ENCODE measurements at regions not wholly inside any gene's neighbourhood (a gene's known extent, or its start where the extent isn't known, plus 50 kb on each side); places are given as distances from the start of the nearest gene placed in this dataset.

- no peak overlapping the region for H3K27ac ChIP-seq (ENCODE audit: low read length)
- no peaks in the 10 kb centered on the region for H3K36me3 ChIP-seq (ENCODE audit: control insufficient read depth, low read depth, low read length)
- H3K4me1 ChIP-seq (ENCODE audit: control insufficient read depth, low read depth, low read length): peaks cover 8% of the 10 kb centered on the region
- peaks cover 6% of the 10 kb centered on the region for H3K9me3 ChIP-seq (ENCODE audit: control insufficient read depth, low read depth, low read length)
- no peak overlapping the region for H3K9ac ChIP-seq (ENCODE audit: low read length)
- H3K4me3 ChIP-seq (ENCODE audit: low read length): no peak overlapping the region
- H3K27me3 ChIP-seq (ENCODE audit: control insufficient read depth, insufficient read depth, low read length): no peaks in the 10 kb centered on the region
Observed at GRCh38 chrX:85619962-85620361, 240.5 kb upstream of the POF1B start.

DNA sequence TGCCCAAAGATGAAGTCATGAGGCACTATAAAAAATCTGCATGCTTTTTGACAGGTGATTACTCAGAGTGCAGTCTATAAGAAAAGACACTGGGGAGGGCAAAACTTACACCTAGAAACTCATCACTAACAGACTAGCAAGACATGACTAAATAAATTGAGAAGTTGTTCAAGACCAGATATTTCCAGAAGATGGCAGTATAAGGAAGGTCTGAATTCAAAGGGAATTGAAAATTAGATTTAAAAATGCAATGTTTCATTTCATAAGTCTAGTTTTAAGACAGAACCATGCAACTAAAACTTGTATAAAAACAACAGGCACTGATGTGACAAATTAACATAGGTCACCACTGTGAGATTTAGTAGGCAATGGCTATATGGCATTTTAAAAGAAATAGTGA lies 232.5 kb upstream of the POF1B start:
- Histone ChIP-seq H3K27ac (ENCODE audit: low read length) (no peak overlapping the region), H3K4me1 (ENCODE audit: control insufficient read depth, low read depth, low read length) (no peaks in the 10 kb centered on the region), H3K36me3 (ENCODE audit: control insufficient read depth, low read depth, low read length) (no peaks in the 10 kb centered on the region), H3K9ac (ENCODE audit: low read length) (no peak overlapping the region), H3K4me3 (ENCODE audit: low read length) (no peak overlapping the region), H3K9me3 (ENCODE audit: control insufficient read depth, low read depth, low read length) (peaks cover 9% of the 10 kb centered on the region), H3K27me3 (ENCODE audit: control insufficient read depth, insufficient read depth, low read length) (no peaks in the 10 kb centered on the region)

DNA sequence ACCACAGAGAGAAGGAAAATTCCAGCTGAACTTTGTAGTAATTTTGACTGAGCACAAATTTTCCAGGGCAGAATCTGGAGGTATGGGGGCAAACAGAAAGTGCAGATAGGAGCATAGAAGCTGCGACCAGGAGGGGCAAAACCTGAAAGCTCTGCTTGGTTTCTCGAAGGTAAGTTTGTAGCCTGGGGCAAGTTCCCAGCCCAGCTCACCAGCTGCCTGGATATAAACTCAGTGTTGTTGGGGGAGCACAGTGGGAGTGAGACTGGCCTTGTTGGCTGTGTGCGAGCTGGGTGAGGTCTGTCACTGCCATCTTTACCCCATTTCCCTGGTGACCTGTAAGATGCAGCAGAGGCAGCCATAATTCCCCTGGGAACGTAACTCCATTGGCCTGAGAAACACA lies 213.5 kb upstream of the POF1B start:
- H3K4me3 ChIP-seq (ENCODE audit: low read length): no peak overlapping the region
- H3K9ac ChIP-seq (ENCODE audit: low read length): no peak overlapping the region
- no peak overlapping the region for H3K27ac ChIP-seq (ENCODE audit: low read length)
- no peaks in the 10 kb centered on the region for H3K4me1 ChIP-seq (ENCODE audit: control insufficient read depth, low read depth, low read length)
- peaks cover 10% of the 10 kb centered on the region for H3K9me3 ChIP-seq (ENCODE audit: control insufficient read depth, low read depth, low read length)
- no peaks in the 10 kb centered on the region for H3K27me3 ChIP-seq (ENCODE audit: control insufficient read depth, insufficient read depth, low read length)
- H3K36me3 ChIP-seq (ENCODE audit: control insufficient read depth, low read depth, low read length): no peaks in the 10 kb centered on the region

DNA sequence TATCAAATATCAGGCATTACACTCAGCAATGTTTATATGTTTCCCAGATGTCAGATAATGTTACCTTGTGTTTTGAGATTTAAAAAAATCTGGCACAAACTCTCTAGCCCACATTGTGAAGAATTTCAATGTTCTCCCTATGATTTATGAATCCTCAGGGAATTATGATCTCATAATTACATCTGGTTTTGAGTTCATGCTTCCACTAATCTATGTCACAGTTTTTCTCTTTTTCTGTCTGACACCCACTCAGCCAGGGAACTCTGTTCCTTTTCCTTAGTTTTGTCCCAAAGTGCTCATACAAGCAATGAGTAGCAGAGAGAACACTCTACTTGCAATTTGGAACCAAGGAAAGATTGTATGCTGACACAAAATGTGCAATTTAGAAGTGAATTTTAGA lies 212.1 kb upstream of the POF1B start:
- Histone ChIP-seq H3K36me3 (ENCODE audit: control insufficient read depth, low read depth, low read length) (no peaks in the 10 kb centered on the region), H3K4me1 (ENCODE audit: control insufficient read depth, low read depth, low read length) (no peaks in the 10 kb centered on the region), H3K9ac (ENCODE audit: low read length) (no peak overlapping the region), H3K27ac (ENCODE audit: low read length) (no peak overlapping the region), H3K4me3 (ENCODE audit: low read length) (no peak overlapping the region), H3K27me3 (ENCODE audit: control insufficient read depth, insufficient read depth, low read length) (no peaks in the 10 kb centered on the region), H3K9me3 (ENCODE audit: control insufficient read depth, low read depth, low read length) (peaks cover 10% of the 10 kb centered on the region)

DNA sequence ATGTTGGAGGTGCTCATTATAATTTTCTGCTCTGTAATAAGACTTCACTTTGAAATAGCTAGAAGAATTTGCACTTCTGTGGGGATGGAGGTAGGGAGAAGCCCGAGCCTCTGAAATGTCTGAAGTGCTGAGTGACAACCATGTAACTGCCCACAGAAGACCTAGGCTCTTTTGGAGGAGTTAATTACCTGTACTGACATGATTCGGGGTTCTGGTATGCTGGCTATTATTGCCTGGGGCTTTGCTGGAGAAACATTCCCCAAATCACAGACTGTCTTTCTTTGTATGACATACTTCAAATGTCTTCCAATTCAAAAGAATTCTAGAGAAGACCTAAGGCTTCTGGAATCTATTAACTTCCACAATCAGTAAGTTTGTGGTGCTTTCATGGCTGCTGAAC lies 211.2 kb upstream of the POF1B start:
- H3K27ac ChIP-seq (ENCODE audit: low read length): no peak overlapping the region
- H3K36me3 ChIP-seq (ENCODE audit: control insufficient read depth, low read depth, low read length): no peaks in the 10 kb centered on the region
- no peak overlapping the region for H3K9ac ChIP-seq (ENCODE audit: low read length)
- H3K9me3 ChIP-seq (ENCODE audit: control insufficient read depth, low read depth, low read length): peaks cover 10% of the 10 kb centered on the region
- no peaks in the 10 kb centered on the region for H3K27me3 ChIP-seq (ENCODE audit: control insufficient read depth, insufficient read depth, low read length)
- no peak overlapping the region for H3K4me3 ChIP-seq (ENCODE audit: low read length)
- no peaks in the 10 kb centered on the region for H3K4me1 ChIP-seq (ENCODE audit: control insufficient read depth, low read depth, low read length)

DNA sequence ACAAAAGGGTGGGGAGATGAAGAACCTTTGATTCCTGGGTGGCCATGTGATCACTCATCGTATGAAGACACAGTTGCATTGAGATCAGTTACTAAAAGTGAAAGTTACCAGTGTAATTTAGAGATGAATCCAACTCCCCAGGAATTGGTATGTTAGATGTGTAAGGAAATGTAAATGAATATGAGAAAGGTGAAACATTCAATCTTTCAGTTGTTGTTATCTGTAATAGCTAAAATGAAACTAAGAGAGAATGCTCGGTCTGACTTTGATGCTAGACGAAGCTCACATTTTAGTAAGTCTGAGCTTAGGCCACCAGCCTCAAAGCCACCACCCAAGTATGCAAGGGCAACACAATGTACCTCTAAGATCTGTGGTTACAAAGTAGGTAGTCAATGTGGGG lies 194.3 kb upstream of the POF1B start:
- no peaks in the 10 kb centered on the region for H3K27me3 ChIP-seq (ENCODE audit: control insufficient read depth, insufficient read depth, low read length)
- no peak overlapping the region for H3K9ac ChIP-seq (ENCODE audit: low read length)
- H3K4me3 ChIP-seq (ENCODE audit: low read length): no peak overlapping the region

DNA sequence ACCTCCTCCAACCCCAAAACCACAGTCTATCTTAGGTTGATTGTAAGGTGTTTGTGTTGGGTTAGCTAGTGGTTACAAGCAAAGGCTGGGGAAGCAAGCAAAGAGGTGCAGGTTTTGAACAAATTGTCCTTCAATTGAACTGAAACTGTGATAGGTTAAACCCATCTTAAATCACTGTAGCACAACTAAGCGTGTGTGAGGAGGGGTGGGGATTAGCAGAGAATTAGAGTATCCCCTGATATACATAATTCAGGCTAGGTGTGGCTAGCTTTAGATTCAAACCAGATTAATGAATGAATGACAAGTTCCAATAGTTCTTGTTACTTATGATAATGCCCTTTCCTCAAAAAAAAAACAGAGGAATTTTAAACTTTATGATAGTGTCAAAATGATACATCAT lies 191.0 kb upstream of the POF1B start:
- Histone ChIP-seq H3K27ac (ENCODE audit: low read length) (no peak overlapping the region), H3K9me3 (ENCODE audit: control insufficient read depth, low read depth, low read length) (peaks cover 15% of the 10 kb centered on the region), H3K9ac (ENCODE audit: low read length) (no peak overlapping the region), H3K36me3 (ENCODE audit: control insufficient read depth, low read depth, low read length) (no peaks in the 10 kb centered on the region), H3K4me1 (ENCODE audit: control insufficient read depth, low read depth, low read length) (no peaks in the 10 kb centered on the region), H3K27me3 (ENCODE audit: control insufficient read depth, insufficient read depth, low read length) (no peaks in the 10 kb centered on the region), H3K4me3 (ENCODE audit: low read length) (no peak overlapping the region)

More for the DNA sequence above, 194.3 kb upstream of the POF1B start:
- H3K4me1 ChIP-seq (ENCODE audit: control insufficient read depth, low read depth, low read length): no peaks in the 10 kb centered on the region
- no peak overlapping the region for H3K27ac ChIP-seq (ENCODE audit: low read length)
- H3K9me3 ChIP-seq (ENCODE audit: control insufficient read depth, low read depth, low read length): peaks cover 9% of the 10 kb centered on the region
- no peaks in the 10 kb centered on the region for H3K36me3 ChIP-seq (ENCODE audit: control insufficient read depth, low read depth, low read length)

- Histone ChIP-seq H3K27ac (ENCODE audit: low read length) (no peak overlapping the region), H3K9ac (ENCODE audit: low read length) (no peak overlapping the region), H3K4me3 (ENCODE audit: low read length) (no peak overlapping the region), H3K4me1 (ENCODE audit: control insufficient read depth, low read depth, low read length) (no peaks in the 10 kb centered on the region), H3K27me3 (ENCODE audit: control insufficient read depth, insufficient read depth, low read length) (no peaks in the 10 kb centered on the region), H3K9me3 (ENCODE audit: control insufficient read depth, low read depth, low read length) (peaks cover 15% of the 10 kb centered on the region), H3K36me3 (ENCODE audit: control insufficient read depth, low read depth, low read length) (no peaks in the 10 kb centered on the region)
Observed at GRCh38 chrX:85569686-85570085, 190.2 kb upstream of the POF1B start.

GRCh38 chrX:85569096-85569495 lies 189.6 kb upstream of the POF1B start:
- Histone ChIP-seq H3K9ac (ENCODE audit: low read length) (no peak overlapping the region), H3K27ac (ENCODE audit: low read length) (no peak overlapping the region), H3K9me3 (ENCODE audit: control insufficient read depth, low read depth, low read length) (peaks cover 15% of the 10 kb centered on the region), H3K4me3 (ENCODE audit: low read length) (no peak overlapping the region), H3K27me3 (ENCODE audit: control insufficient read depth, insufficient read depth, low read length) (no peaks in the 10 kb centered on the region), H3K36me3 (ENCODE audit: control insufficient read depth, low read depth, low read length) (no peaks in the 10 kb centered on the region), H3K4me1 (ENCODE audit: control insufficient read depth, low read depth, low read length) (no peaks in the 10 kb centered on the region)

DNA sequence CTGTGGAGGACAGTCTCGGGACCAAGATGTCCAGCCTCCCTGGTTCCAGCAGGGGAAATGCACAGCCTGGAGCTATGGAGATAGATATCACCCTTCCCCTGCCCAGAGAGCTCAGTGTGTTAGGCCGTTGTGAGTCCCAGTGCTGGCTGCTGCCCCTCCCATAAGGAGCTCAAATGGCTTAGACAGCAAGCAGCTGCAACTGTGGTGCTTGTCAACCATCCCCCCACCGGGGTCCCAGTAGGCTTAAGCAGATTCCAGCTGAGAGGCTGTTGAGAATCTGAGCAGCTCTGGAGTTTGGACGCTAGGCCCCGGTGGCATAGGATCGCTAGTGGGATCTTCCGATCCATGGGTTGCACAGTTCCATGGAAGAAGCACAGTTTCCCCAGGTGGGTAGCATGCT lies 181.8 kb upstream of the POF1B start:
- H3K4me1 ChIP-seq (ENCODE audit: control insufficient read depth, low read depth, low read length): no peaks in the 10 kb centered on the region
- no peak overlapping the region for H3K4me3 ChIP-seq (ENCODE audit: low read length)
- no peaks in the 10 kb centered on the region for H3K27me3 ChIP-seq (ENCODE audit: control insufficient read depth, insufficient read depth, low read length)
- H3K36me3 ChIP-seq (ENCODE audit: control insufficient read depth, low read depth, low read length): no peaks in the 10 kb centered on the region
- peaks cover 3% of the 10 kb centered on the region for H3K9me3 ChIP-seq (ENCODE audit: control insufficient read depth, low read depth, low read length)
- H3K27ac ChIP-seq (ENCODE audit: low read length): no peak overlapping the region
- no peak overlapping the region for H3K9ac ChIP-seq (ENCODE audit: low read length)

DNA sequence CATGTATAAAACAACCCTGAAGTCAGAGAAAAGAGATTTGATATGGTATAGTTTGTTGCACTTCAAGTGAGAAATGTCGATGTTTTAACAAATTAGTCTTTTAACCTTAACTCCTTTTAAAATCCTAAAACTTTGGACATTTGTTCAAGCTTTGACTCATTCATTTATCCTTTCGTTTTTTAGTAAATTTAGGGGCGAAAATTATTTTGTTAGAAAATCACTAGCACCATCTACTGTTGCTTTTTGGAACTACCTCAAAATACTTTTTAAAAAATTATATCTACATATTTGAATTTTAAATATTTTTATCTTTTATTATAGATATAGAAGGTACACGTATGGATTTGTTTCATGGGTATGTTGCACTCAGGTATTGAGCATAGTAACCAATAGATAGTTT lies 165.1 kb upstream of the POF1B start:
- H3K36me3 ChIP-seq (ENCODE audit: control insufficient read depth, low read depth, low read length): no peaks in the 10 kb centered on the region
- H3K9me3 ChIP-seq (ENCODE audit: control insufficient read depth, low read depth, low read length): peaks cover 29% of the 10 kb centered on the region
- no peaks in the 10 kb centered on the region for H3K27me3 ChIP-seq (ENCODE audit: control insufficient read depth, insufficient read depth, low read length)
- no peak overlapping the region for H3K27ac ChIP-seq (ENCODE audit: low read length)
- H3K4me1 ChIP-seq (ENCODE audit: control insufficient read depth, low read depth, low read length): peaks cover 4% of the 10 kb centered on the region
- H3K9ac ChIP-seq (ENCODE audit: low read length): no peak overlapping the region
- H3K4me3 ChIP-seq (ENCODE audit: low read length): no peak overlapping the region

GRCh38 chrX:85543866-85544265 lies 164.4 kb upstream of the POF1B start:
- Histone ChIP-seq H3K27me3 (ENCODE audit: control insufficient read depth, insufficient read depth, low read length) (no peaks in the 10 kb centered on the region), H3K36me3 (ENCODE audit: control insufficient read depth, low read depth, low read length) (no peaks in the 10 kb centered on the region), H3K9me3 (ENCODE audit: control insufficient read depth, low read depth, low read length) (peaks cover 29% of the 10 kb centered on the region), H3K9ac (ENCODE audit: low read length) (no peak overlapping the region), H3K27ac (ENCODE audit: low read length) (no peak overlapping the region), H3K4me1 (ENCODE audit: control insufficient read depth, low read depth, low read length) (peaks cover 3% of the 10 kb centered on the region), H3K4me3 (ENCODE audit: low read length) (no peak overlapping the region)
